ENCODE measurements at regions not wholly inside any gene's neighbourhood (a gene's known extent, or its start where the extent isn't known, plus 50 kb on each side); places are given as distances from the start of the nearest gene placed in this dataset.

GRCh38 chr5:98402130-98402529 is 371.3 kb upstream of the RGMB start:
- TF ChIP-seq EP300 (IDR thresholded peaks at IDR 0.05) (no peak), CTCF (IDR thresholded peaks at IDR 0.05) (no peak), POLR2A (IDR thresholded peaks at IDR 0.05; ENCODE audit: low read depth) (no peak), POLR2AphosphoS5 (IDR thresholded peaks at IDR 0.05) (no peak)
